ENCODE measurements at regions not wholly inside any gene's neighbourhood (a gene's known extent, or its start where the extent isn't known, plus 50 kb on each side); places are given as distances from the start of the nearest gene placed in this dataset.

DNA sequence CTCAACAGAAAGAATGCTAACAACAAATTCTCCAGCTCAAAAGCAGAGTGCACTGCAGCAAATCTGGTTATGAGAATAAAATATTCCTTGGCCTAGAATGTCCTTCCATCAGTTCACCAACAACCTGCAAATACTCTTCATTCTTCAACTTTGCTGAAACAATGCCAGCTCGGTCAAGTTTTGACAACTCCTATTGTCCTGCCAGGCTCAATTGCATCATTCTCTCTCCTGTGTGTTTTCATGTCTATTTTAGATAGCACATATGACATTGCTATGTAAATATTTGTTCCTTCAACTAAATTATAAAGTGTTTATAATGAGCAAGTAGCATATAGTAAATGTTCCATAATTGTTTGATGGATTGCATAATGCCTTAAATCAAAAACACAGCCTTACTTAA is 463.8 kb downstream of the TLE1 start:
- H3K4me1 ChIP-seq, result no peaks in the 10 kb centered on the region
- H3K4me3 ChIP-seq, result no peak overlapping the region
- H3K36me3 ChIP-seq, result no peaks in the 10 kb centered on the region
- no peak overlapping the region for H3K27ac ChIP-seq
- no peaks in the 10 kb centered on the region for H3K9me3 ChIP-seq
- no peaks in the 10 kb centered on the region for H3K27me3 ChIP-seq
- TF ChIP-seq POLR2A (IDR thresholded peaks at IDR 0.05) (no peak), CTCF (IDR thresholded peaks at IDR 0.05 in 4 of 5, conservative IDR thresholded peaks at IDR 0.05 in 1 of 5) (no peak)
- no peak for ATAC-seq
- intact Hi-C loops (cut with DNase I; ENCODE audit: low total_unique reads), result no loop called here
- DNase-seq, result no peak
- in situ Hi-C loops (cut with MboI; ENCODE audit: low sequenced_read_pairs in 4 of 4), result no loop called here

DNA sequence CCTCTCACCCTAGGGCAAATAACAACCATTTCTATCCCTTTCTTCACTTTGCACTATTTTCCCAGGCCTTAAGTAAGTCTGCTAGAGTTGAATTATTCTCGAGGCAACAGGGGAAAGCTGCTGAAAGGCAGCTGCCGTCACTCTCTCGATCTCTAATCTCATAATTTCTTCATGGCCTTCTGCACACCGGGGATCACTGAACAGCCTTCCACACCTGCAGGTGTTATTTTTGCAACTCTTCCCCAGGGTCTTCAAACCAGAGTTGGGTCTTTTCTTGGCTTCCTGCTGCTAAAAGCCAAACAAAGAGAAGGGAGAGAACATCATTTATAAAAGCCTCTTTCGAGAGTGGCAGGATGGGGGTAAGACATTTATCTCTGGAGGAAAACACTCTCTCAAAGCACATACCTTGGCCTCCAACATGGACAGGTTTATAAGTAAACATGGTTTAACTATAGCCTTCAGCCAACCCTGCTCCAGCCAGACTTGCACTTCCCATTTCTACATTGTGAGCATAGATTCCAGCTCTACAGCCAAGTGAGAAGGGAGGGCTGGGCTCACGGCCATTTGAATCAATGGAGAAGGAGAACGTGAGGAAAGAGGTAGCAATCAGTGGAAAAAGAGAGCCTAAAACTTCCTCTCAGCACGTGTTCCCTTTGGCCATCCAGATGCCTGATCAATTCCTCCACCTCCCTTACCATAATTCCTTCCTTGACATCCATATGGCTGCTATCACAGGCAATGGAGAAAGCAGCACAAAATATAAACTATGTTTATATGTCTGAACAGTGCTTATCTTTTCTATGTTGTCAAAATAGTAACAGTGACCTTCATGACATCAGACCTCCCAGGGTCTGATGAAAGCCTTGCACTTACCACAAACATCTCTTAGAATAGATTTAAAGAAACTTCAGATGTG is 464.9 kb downstream of the TLE1 start:
- H3K36me3 ChIP-seq, result no peaks in the 10 kb centered on the region
- no peak for TF ChIP-seq CTCF (IDR thresholded peaks at IDR 0.05 in 4 of 5, conservative IDR thresholded peaks at IDR 0.05 in 1 of 5)
- no peak for TF ChIP-seq POLR2A (IDR thresholded peaks at IDR 0.05)
- in situ Hi-C loops (cut with MboI; ENCODE audit: low sequenced_read_pairs in 4 of 4) (no loop called here), intact Hi-C loops (cut with DNase I; ENCODE audit: low total_unique reads) (no loop called here)
- H3K27ac ChIP-seq, result no peak overlapping the region
- no peak overlapping the region for H3K4me3 ChIP-seq
- DNase-seq (no peak), ATAC-seq (no peak)
- H3K27me3 ChIP-seq, result no peaks in the 10 kb centered on the region
- H3K9me3 ChIP-seq, result no peaks in the 10 kb centered on the region
- H3K4me1 ChIP-seq, result no peaks in the 10 kb centered on the region

- Histone ChIP-seq H3K9me3 (no peaks in the 10 kb centered on the region), H3K36me3 (no peaks in the 10 kb centered on the region), H3K27ac (no peak overlapping the region), H3K27me3 (no peaks in the 10 kb centered on the region), H3K4me3 (no peak overlapping the region), H3K4me1 (no peaks in the 10 kb centered on the region)
- TF ChIP-seq POLR2A (IDR thresholded peaks at IDR 0.05) (no peak), CTCF (IDR thresholded peaks at IDR 0.05 in 4 of 5, conservative IDR thresholded peaks at IDR 0.05 in 1 of 5) (no peak)
- DNase-seq (no peak), ATAC-seq (no peak)
- intact Hi-C loops (cut with DNase I; ENCODE audit: low total_unique reads), result no loop called here
- in situ Hi-C loops (cut with MboI; ENCODE audit: low sequenced_read_pairs in 4 of 4), result no loop called here
Measured at GRCh38 chr9:81214975-81215374, 474.4 kb downstream of the TLE1 start.

DNA sequence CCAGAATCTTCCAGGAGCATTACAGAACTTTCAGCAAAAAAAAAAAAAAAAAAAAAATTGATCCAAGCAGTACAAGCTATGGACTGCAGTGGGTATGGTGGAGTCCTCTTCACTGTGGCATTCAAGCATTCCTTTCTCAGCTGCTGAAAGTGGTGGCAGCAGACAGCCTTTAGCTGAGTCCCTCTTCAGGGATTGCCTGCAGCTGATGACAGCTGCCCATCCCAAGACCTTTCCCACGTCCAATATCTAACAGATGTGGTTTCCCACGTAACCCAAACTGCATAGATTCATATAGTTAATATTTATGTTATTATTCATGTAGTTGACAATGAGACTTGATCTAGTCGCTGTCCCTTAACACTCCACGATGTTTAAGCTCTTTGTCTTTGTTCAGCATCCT is 475.9 kb downstream of the TLE1 start:
- in situ Hi-C loops (cut with MboI; ENCODE audit: low sequenced_read_pairs in 4 of 4), result no loop called here
- Histone ChIP-seq H3K4me3 (no peak overlapping the region), H3K36me3 (no peaks in the 10 kb centered on the region), H3K27ac (no peak overlapping the region), H3K9me3 (no peaks in the 10 kb centered on the region), H3K27me3 (no peaks in the 10 kb centered on the region), H3K4me1 (no peaks in the 10 kb centered on the region)
- no peak for ATAC-seq
- no peak for DNase-seq
- TF ChIP-seq POLR2A (IDR thresholded peaks at IDR 0.05) (no peak), CTCF (IDR thresholded peaks at IDR 0.05 in 4 of 5, conservative IDR thresholded peaks at IDR 0.05 in 1 of 5) (no peak)
- intact Hi-C loops (cut with DNase I; ENCODE audit: low total_unique reads), result no loop called here
